ENCODE measurements at regions not wholly inside any gene's neighbourhood (a gene's known extent, or its start where the extent isn't known, plus 50 kb on each side); places are given as distances from the start of the nearest gene placed in this dataset.
A peak's percentile ranks its signal among the peaks of the same experiment; 100 is the strongest.

- DNase-seq, result no peak
Observed at GRCh38 chr4:19406789-19407188, 844.9 kb upstream of the SLIT2 start.

GRCh38 chr4:19403786-19404370 is 847.8 kb upstream of the SLIT2 start:
- no peak for DNase-seq

GRCh38 chr4:19402581-19403065 is 849.1 kb upstream of the SLIT2 start:
- DNase-seq, result no peak

GRCh38 chr4:19401301-19402080 is 850.2 kb upstream of the SLIT2 start:
- no peak for DNase-seq

- no peak for DNase-seq
Observed at GRCh38 chr4:19400820-19401219, 850.9 kb upstream of the SLIT2 start.

DNA sequence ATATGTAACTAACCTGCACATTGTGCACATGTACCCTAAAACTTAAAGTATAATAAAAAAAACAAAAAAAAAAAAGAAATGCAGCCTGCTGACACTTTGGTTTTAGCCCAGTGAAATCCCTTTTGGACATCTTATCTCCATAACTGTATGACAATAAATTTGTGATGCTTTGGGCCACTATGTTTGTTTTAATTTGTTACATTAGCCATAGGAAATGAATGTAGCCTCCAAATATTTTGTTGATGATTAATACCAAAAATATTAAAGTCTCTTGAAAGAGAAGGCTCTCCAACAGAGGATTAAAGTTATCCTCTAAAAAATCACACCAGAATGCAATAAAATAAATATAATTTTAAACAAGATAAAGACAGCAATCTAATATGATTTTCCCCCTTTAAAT is 852.7 kb upstream of the SLIT2 start:
- DNase-seq, result no peak

GRCh38 chr4:19386786-19387185 is 864.9 kb upstream of the SLIT2 start:
- no peak for DNase-seq

- no peak for DNase-seq
Observed at GRCh38 chr4:19382993-19383756, 868.5 kb upstream of the SLIT2 start.

- no peak for DNase-seq
Observed at GRCh38 chr4:19381068-19381467, 870.6 kb upstream of the SLIT2 start.

DNA sequence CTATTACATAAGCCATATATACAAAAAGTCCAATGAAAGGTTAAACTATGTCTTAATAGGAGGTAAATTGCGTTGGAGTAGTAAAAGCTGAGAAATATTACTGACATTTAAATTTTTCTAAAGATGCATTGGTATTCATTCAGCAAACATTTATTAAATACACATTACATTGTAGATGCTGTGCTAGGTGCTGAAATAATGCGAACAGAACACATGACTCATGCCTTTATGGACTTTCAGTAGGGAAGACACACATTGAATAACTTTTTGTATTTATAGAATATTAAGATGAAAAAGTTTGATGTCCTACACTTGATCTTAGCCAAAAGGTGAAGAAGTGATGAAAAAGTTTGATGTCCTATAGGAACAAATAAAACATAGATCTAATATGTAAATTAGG is 871.1 kb upstream of the SLIT2 start:
- DNase-seq, result no peak

GRCh38 chr4:19379191-19379708 is 872.5 kb upstream of the SLIT2 start:
- peak; percentile 82 for DNase-seq

DNA sequence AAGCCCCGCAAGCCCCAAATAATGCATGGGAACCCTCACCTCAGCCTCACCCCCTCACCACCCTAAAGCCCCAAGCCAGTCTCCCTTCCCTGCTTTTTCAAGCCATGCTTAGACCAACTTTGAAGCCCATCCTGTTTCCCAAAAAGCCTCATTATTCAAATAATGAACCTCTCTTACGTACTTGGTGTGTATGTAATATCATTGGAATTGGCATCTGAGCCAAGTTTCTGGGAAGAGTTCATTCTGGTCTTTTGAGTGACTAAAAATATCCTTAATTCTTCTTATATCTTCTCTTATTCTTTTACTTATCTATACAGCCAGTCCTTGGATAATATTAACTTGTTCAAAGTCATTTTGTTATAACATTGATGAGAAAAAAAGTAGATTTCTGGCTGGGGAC is 875.8 kb upstream of the SLIT2 start:
- DNase-seq, result no peak

GRCh38 chr4:19375136-19375804 is 876.4 kb upstream of the SLIT2 start:
- no peak for DNase-seq

- DNase-seq, result no peak
Observed at GRCh38 chr4:19372390-19372789, 879.3 kb upstream of the SLIT2 start.

GRCh38 chr4:19368800-19369199 is 882.9 kb upstream of the SLIT2 start:
- DNase-seq, result no peak

DNA sequence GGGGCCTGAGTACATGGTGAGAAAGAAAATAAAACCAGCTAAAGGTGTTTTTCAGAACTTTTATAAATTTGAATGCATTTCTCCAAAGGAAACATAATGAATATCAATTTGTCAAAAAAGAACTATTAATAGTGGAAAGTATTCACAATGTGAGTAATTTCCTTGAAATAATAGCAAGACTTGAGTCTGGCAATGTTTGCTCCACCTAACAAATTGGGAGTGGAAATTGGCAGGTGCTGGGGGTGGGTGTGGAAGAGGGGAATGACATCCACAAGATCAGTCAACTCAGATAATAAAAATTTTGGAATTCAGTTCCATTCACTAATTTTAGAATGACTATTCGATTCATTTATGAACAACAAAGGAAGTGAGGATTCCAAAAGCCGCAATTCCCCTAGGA is 884.8 kb upstream of the SLIT2 start:
- DNase-seq, result no peak

- no peak for DNase-seq
Observed at GRCh38 chr4:19358015-19358414, 893.7 kb upstream of the SLIT2 start.

DNA sequence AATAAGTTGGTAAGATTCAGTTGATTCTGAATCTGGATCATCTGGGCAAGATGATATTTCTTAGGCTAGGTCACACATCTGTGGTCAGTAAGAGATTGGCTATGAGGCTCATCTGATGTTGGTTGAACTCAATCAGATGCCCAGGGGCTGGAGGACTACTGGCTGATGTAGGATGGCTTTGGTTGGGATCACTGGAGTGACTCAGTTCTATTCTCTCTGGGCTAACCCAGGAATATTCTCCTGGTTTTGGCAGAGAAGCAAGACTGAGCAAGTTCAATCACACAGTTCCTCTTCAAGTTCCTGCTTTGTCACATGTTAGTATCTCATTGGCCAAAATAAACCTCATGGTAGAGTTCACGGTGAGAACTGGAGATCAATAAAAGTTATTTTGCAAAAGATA is 902.3 kb upstream of the SLIT2 start:
- DNase-seq, result no peak

GRCh38 chr4:19348746-19349145 is 903.0 kb upstream of the SLIT2 start:
- DNase-seq, result no peak

GRCh38 chr4:19346636-19347035 is 905.1 kb upstream of the SLIT2 start:
- DNase-seq, result no peak

GRCh38 chr4:19329631-19330030 is 922.1 kb upstream of the SLIT2 start:
- DNase-seq, result no peak

DNA sequence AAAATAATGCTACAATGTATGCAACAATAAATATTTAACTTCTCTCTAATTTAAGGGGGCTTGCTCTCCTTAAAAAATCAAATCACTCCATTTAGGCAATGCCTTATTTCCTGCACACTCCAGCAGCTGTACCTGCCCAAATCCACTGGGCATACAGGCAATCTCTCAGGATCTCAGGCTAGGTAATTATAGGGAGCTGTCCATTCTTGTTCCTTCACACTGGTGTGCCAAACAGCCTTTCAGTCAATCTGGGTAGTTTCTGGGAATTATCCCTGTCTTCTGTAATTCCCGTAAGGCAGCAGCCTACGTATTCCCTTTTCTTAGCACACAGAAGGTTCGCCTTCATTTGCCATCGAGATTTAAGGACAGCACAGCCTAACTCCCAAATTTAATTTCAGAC is 922.6 kb upstream of the SLIT2 start:
- no peak for DNase-seq

All from renal pelvis (tissue), 1 donor.